Hepatocyte (in vitro differentiated cells): ENCODE measurements at regions not wholly inside any gene's neighbourhood (a gene's known extent, or its start where the extent isn't known, plus 50 kb on each side); places are given as distances from the start of the nearest gene placed in this dataset.

Experiments used
- DNase-seq: peaks from one replicate; pipeline ENCODE4 v3.0.0-alpha.2; 2016; ENCODE audit warnings: low spot score
- H2AFZ ChIP-seq: fragments of 200-600 bp; sonication (generic); 2 replicates; pipeline ENCODE4 v1.6.0; 2016; ENCODE audit warnings: antibody characterized with exemption, mild to moderate bottlenecking
- H3K27ac ChIP-seq: fragments of 200-600 bp; sonication (generic); 2 replicates; pipeline ENCODE4 v1.5.1; 2016; ENCODE audit warnings: mild to moderate bottlenecking
- H3K27me3 ChIP-seq: fragments of 200-600 bp; sonication (generic); 2 replicates; pipeline ENCODE4 v1.6.1; 2016
- H3K36me3 ChIP-seq: fragments of 200-600 bp; sonication (generic); replicated peaks from 2 replicates; pipeline ENCODE4 v1.5.1; 2016; ENCODE audit warnings: low read depth; ENCODE audit not compliant: insufficient read depth
- H3K4me1 ChIP-seq: fragments of 200-600 bp; sonication (generic); 2 replicates; pipeline ENCODE4 v1.5.1; 2016; ENCODE audit warnings: mild to moderate bottlenecking, moderate library complexity; ENCODE audit not compliant: insufficient read depth
- H3K4me2 ChIP-seq: fragments of 200-600 bp; sonication (generic); 2 replicates; pipeline ENCODE4 v1.6.0; 2016
- H3K4me3 ChIP-seq: fragments of 200-600 bp; sonication (generic); 2 replicates; pipeline ENCODE4 v1.5.1; 2016; ENCODE audit warnings: mild to moderate bottlenecking
- H3K79me2 ChIP-seq: fragments of 200-600 bp; sonication (generic); 2 replicates; pipeline ENCODE4 v1.6.0; 2017; ENCODE audit warnings: mild to moderate bottlenecking
- H3K9me2 ChIP-seq: fragments of 200-600 bp; sonication (generic); replicated peaks from 2 replicates; pipeline ENCODE4 v1.6.0; 2017; ENCODE audit warnings: mild to moderate bottlenecking; ENCODE audit not compliant: insufficient read depth
- H3K9me3 ChIP-seq: fragments of 200-600 bp; sonication (generic); 2 replicates; pipeline ENCODE4 v1.5.1; 2016; ENCODE audit warnings: low read depth, mild to moderate bottlenecking
- H4K20me1 ChIP-seq: fragments of 200-600 bp; sonication (generic); 2 replicates; pipeline ENCODE4 v1.6.0; 2016; ENCODE audit warnings: mild to moderate bottlenecking; ENCODE audit not compliant: insufficient read depth, poor library complexity, severe bottlenecking
- CTCF ChIP-seq: fragments of 200-600 bp; sonication (generic); IDR thresholded peaks from 2 replicates; pipeline ENCODE4 v1.5.1; 2016; ENCODE audit warnings: antibody characterized with exemption, mild to moderate bottlenecking; ENCODE audit not compliant: poor library complexity
- EZH2 ChIP-seq: fragments of 200-600 bp; sonication (generic); IDR thresholded peaks from 2 replicates; pipeline ENCODE4 v1.6.1; 2016; ENCODE audit warnings: antibody characterized with exemption, mild to moderate bottlenecking, borderline replicate concordance
- EZH2phosphoT487 ChIP-seq: fragments of 200-600 bp; sonication (generic); IDR thresholded peaks from one replicate; pipeline ENCODE4 v1.6.1; 2018; ENCODE audit warnings: antibody characterized with exemption, mild to moderate bottlenecking, low read depth, moderate library complexity; ENCODE audit not compliant: unreplicated experiment, severe bottlenecking
- WGBS: methylation state at CpG from one replicate; pipeline ENCODE4 v1.1.6; 2016; ENCODE audit warnings: low lambda C conversion rate; ENCODE audit errors: missing lambda C conversion rate; 5-methylcytosine and 5-hydroxymethylcytosine counted together

DNA sequence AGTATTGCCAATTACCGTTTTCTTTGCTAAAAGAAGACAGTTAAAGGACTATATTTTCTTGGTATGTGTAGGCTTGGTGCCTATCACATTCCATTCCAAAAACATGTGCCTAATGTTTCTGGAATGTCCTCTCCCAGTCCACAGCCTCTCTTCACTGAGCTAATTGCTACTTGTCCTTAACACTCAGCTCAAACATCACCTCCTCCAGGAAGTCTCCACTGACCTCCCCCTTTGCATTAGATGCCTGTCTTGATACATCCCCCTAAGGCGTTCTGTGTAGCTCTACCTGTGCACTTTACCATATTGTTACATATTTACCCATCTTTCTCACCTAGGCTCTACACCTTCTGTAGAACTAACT, 195.6 kb upstream of the CAMK1G start:
- Histone ChIP-seq H4K20me1 (no peaks in the 10 kb centered on the region), H3K4me2 (no peak overlapping the region), H3K79me2 (no peaks in the 10 kb centered on the region), H3K36me3 (no peaks in the 10 kb centered on the region), H3K27ac (no peak overlapping the region), H3K4me1 (peaks cover 13% of the 10 kb centered on the region), H2AFZ (no peak overlapping the region), H3K27me3 (no peaks in the 10 kb centered on the region), H3K9me2 (no peaks in the 10 kb centered on the region), H3K9me3 (no peaks in the 10 kb centered on the region), H3K4me3 (no peak overlapping the region)
- WGBS = 88% methylated on average over 2 of the region's 2 CpGs
- TF ChIP-seq CTCF (no peak), EZH2 (no peak), EZH2phosphoT487 (no peak)
- DNase-seq = no peak

DNA sequence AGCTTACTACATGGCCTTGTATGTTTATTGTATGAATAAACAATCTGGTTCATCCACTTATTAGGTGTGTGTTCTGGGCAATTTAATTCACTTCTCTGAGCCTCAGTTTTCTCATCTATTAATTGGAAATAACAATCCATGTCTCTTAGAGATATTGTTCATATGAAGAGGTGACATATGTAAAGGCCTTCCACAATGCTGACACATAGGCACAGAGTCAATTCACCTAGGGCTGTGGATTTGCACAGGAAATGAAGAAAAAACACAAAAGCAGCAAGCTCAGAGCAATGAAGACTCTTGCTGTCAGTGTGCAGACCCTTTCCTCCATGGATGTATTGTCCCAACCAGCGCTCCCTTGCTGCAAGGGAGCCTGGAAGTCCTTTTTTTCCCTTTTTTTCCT, 195.2 kb upstream of the CAMK1G start:
- H3K27ac ChIP-seq = no peak overlapping the region
- H3K4me2 ChIP-seq = no peak overlapping the region
- peaks cover 9% of the 10 kb centered on the region for H3K4me1 ChIP-seq
- H2AFZ ChIP-seq = no peak overlapping the region
- H3K4me3 ChIP-seq = no peak overlapping the region
- no peaks in the 10 kb centered on the region for H3K9me3 ChIP-seq
- H3K27me3 ChIP-seq = no peaks in the 10 kb centered on the region
- 100% methylated on average over 1 of the region's 1 CpG for WGBS
- no peaks in the 10 kb centered on the region for H3K36me3 ChIP-seq
- DNase-seq = no peak
- TF ChIP-seq EZH2phosphoT487 = no peak
- no peak for TF ChIP-seq EZH2
- TF ChIP-seq CTCF = no peak
- H3K79me2 ChIP-seq = no peaks in the 10 kb centered on the region
- H3K9me2 ChIP-seq = no peaks in the 10 kb centered on the region
- no peaks in the 10 kb centered on the region for H4K20me1 ChIP-seq

- WGBS = 72% methylated on average over 1 of the region's 1 CpG
- TF ChIP-seq EZH2phosphoT487 = no peak
- no peak for TF ChIP-seq CTCF
- TF ChIP-seq EZH2 = no peak
- Histone ChIP-seq H3K9me2 (no peaks in the 10 kb centered on the region), H4K20me1 (no peaks in the 10 kb centered on the region), H3K27ac (no peak overlapping the region), H3K4me3 (no peak overlapping the region), H2AFZ (no peak overlapping the region), H3K27me3 (no peaks in the 10 kb centered on the region), H3K36me3 (no peaks in the 10 kb centered on the region), H3K79me2 (no peaks in the 10 kb centered on the region), H3K4me2 (no peak overlapping the region), H3K9me3 (no peaks in the 10 kb centered on the region), H3K4me1 (peaks cover 3% of the 10 kb centered on the region)
- no peak for DNase-seq
Measured at GRCh38 chr1:209389258-209389657, 194.3 kb upstream of the CAMK1G start.

- H3K4me2 ChIP-seq = no peak overlapping the region
- no peak overlapping the region for H3K4me3 ChIP-seq
- H3K9me2 ChIP-seq = no peaks in the 10 kb centered on the region
- DNase-seq = no peak
- no peaks in the 10 kb centered on the region for H3K36me3 ChIP-seq
- no peaks in the 10 kb centered on the region for H3K79me2 ChIP-seq
- no peaks in the 10 kb centered on the region for H3K9me3 ChIP-seq
- H3K27ac ChIP-seq = no peak overlapping the region
- WGBS = 29% methylated on average over 1 of the region's 1 CpG
- no peaks in the 10 kb centered on the region for H4K20me1 ChIP-seq
- no peak overlapping the region for H2AFZ ChIP-seq
- no peaks in the 10 kb centered on the region for H3K4me1 ChIP-seq
- TF ChIP-seq CTCF = no peak
- no peak for TF ChIP-seq EZH2
- no peak for TF ChIP-seq EZH2phosphoT487
- H3K27me3 ChIP-seq = no peaks in the 10 kb centered on the region
Measured at GRCh38 chr1:209389975-209390374, 193.5 kb upstream of the CAMK1G start.
